Kidney tubule cell (primary cell): ENCODE measurements at regions not wholly inside any gene's neighbourhood (a gene's known extent, or its start where the extent isn't known, plus 50 kb on each side); places are given as distances from the start of the nearest gene placed in this dataset.
A peak's percentile ranks its signal among the peaks of the same experiment; 100 is the strongest.

Experiments
- DNase-seq: peaks from one replicate; pipeline ENCODE4 v3.0.0-alpha.2; 2018; ENCODE audit warnings: low spot score

DNA sequence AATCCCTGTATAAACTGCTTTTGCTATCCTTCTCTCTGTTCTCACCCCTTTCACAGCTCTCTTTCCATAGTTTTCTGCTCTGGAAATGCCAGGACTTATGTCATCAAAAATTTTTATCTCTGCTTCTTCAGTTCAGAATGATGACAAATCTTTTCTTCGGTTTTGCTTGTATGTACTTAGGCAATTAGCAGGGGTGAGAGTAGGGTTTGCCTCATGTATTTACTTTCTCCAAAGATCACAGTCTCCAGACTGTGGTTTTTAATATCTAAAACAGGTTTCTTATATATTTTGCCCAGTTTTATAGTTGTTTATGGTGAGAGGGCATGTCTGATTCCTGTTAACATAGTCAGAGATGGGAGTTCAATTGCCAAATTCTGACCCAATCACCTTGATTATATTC is 235.4 kb upstream of the LYPLAL1 start:
- DNase-seq = peak; percentile 3

DNA sequence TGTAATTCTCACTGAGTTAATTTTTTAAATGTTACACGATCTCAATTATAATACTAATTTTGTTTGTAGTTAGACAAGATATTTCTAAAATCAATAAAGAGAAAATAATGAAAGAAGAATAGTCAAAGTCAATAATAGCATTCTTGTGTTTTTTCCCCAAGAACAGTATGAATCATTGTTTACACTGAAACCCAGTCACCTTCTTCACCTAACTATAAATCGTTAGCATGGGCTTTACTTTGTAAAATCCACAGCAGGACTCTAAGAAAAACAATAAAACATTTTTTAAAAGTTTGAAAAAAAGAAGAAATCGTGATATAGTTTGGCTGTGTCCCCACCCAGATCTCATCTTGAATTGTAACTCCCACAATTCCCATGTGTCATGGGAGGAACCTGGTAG is 234.6 kb upstream of the LYPLAL1 start:
- no peak for DNase-seq

DNA sequence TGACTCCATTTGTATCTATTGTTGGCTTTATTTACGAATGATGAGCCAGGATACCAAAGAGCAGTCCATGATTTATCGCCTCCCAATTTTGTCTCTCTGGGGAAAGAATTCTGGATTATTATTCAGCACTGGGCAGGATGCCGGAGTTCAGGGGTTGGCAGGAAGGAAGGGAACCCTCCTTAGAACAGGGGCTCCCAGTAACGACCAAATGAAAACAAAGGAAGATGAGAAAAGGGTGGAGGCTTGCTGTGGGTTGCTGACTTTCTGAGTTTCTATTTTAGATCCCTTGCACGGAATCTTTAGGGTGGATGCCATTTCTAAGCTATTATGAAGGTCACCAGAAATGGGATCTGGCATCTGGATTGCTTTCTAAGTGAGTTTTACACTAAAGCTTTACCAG is 231.2 kb upstream of the LYPLAL1 start:
- no peak for DNase-seq

DNA sequence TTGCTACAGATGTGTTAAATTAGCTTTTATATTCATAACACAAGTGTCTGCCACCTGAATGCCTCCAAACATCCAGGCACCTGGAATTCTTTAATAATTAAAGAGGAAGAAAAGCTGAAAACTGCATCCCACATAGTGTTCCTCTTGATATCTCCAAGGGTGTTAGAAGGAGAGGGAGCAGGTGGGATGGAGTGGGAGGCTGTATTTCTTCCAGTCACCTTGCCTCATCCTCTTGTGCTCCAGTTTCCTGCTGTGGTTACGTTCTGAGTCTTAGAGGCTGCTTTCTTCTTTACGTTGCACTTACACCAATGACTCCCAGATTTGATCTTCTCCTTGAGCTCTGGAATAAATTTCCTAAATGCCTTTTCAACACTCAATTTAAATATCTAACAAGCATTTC is 230.3 kb upstream of the LYPLAL1 start:
- no peak for DNase-seq

DNA sequence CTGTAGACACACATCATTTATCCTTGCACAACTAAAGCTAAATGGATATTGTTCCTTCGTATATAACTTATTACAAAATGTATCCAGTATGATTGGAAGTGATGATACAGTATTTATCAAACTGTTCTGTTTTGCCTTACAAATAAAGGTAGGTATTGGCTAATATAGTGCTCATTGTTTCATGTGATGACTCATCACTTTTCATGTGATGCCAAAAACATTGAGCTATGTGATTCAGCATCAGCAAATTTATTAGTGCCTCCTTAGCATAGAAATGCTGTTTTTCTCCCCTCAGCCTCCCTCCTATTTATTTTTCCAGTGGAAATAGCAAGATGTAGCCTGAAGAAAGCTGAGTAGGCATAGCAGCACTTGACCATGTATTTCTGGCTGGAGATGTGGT is 228.6 kb upstream of the LYPLAL1 start:
- peak; percentile 50 for DNase-seq

DNA sequence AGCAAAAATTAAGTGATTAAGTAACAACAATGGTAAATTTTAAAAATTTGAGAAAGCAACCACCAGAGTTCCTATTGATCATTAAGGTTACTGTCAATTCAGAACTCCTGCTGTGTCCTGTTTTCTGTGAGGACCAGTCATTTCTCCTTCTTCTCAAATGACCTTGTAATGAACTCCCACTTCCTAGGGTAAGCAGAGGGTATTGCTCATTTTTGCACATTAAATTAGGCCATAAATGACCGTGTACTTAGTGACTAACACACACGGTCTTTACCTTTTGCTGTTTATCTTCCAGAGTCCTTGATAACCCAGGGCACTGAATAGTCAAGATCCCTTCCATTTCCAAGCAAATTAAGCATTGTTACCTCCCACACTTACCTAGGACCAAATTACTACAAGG is 227.5 kb upstream of the LYPLAL1 start:
- peak; percentile 29 for DNase-seq

DNA sequence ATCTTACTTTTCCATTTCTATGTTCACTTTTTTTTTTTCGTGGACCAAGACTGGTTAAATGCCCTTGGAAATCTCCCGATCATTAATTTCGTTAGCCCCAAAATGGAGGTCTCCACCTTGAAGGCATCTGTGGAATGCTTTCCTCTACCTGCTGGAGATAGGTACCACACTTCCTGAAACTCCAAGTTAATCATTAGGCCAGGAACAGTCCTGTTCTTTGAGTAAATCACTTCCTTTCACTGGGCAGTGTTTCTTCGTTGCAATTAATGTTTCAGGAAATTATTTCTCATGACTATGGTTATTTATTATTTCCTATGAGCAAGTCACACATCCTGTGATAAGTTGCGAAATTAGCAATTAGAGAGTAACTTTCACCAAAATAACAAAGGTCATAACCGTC is 225.2 kb upstream of the LYPLAL1 start:
- DNase-seq = peak; percentile 71

DNA sequence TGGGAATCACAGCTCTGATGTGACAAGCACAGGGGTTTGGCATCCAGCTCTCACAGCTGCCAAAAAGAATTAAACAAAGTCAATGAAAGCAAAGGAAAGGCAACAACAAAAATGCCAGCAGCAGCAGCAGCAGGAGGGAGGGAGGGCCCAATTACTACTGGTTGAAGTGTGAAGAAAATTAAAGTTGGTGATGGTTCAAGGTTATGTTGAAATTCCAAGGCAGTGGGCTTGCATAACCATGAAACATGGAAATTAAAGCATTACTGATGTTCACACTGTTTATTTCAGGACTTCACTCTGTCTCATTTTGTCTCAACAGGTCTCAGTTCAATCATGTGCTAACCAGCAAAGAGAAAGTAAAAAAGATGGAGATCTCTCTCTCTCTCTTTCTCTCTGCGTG is 220.3 kb upstream of the LYPLAL1 start:
- no peak for DNase-seq

DNA sequence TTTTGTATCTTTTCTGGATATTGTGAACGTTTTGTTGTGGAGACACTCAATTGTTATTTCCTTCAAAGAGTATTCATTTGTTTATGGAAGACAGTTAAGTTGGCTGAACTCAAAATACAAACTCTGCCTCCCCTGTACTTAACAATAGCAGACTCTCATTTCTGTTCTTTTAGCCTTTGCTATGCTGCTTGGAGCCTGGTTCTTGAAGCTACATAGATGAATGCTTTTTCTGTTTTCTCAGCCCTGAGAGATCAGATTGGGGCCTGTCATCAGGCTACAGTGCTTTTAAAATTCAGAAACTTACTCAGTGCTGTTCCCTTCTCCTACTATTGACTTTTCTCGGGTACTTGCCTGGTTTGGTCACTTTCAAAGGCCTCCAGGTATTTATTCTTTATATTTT is 215.7 kb upstream of the LYPLAL1 start:
- no peak for DNase-seq

DNA sequence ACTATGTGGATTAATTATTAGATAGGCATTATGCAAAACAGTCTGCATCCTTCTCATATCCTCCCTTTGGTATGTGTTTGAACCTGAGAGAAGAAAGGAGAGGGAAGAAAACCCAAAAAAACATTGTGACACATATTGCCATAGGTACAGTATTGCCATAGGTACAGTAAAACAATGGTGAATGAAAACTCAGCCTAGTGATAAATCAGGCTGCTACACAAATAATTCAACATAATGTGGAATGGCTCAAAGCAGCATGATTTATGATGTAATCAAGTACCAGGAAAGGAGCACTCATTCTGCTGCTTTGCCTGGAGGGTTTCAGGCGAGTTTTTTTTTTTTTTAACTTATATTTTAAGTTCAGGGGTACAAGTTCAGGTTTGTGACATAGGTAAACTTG is 213.9 kb upstream of the LYPLAL1 start:
- no peak for DNase-seq

DNA sequence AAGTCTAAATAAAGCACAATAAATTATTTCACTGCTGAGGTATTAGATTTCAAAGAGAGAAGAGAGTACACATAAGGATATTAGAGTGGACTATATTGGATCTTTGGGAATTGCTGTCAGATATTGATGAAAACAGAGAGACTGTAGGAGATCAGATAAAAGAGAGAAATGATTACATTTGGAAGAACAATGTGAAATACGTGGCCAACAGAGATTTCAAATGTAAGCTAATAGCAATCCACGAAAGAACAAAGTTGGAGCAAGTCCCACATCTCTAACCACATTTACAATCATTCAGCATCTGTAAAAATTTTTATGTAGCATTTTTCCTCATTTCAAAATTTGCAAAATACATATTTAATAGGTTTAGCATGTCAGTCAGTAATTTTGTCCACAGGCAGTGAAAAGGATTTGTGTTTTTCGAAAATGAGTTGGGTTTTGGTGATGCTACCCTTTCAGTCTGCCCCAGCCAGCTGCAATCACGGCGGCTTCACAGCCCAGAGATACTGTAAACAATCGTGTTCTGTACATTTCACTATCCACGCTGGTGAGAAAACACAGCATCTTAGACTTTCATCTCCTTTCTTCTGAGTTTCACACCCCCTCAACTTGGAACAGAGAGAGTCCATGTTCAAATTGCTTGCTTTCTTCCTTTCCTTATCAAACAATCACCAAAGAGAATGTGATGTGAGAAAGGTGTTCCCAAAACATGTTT is 209.1 kb upstream of the LYPLAL1 start:
- DNase-seq = no peak

DNA sequence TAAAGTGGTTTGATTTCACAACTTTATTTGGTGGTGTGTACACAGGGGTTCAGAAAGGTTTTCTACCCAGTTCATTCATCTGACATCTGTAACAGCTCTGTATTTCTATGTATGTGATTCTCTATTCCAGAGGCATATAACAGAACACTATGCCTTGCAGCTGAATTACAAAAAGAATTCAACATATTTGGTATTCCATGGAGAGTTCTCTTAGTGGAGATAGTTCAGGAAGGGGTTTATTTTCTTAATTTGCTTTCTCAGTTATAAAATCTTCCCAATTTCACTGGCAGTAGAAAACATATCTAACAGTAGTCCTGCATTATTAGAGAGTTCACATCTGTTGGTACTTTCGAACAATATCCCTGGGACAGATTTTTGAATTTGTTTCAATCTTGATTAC is 207.9 kb upstream of the LYPLAL1 start:
- DNase-seq = no peak

DNA sequence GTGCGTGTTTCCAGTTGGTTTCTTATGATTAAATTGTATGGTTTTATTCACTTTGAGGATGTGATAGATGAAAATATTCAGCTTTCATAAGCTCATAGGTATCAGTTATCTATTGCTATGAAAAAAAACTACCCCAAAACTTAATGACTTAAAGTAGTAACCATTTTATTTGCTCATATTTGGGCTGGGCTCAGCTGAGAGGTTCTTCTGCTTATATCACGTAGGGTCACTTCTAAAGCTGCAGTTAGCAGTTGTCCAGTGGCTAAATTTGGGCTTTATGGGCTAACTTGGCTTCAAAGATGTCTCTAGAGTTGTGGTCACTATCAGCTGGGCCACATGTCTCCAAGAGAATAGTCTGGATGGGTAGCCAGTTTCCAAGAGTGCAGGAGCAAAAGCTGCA is 206.4 kb upstream of the LYPLAL1 start:
- no peak for DNase-seq

DNA sequence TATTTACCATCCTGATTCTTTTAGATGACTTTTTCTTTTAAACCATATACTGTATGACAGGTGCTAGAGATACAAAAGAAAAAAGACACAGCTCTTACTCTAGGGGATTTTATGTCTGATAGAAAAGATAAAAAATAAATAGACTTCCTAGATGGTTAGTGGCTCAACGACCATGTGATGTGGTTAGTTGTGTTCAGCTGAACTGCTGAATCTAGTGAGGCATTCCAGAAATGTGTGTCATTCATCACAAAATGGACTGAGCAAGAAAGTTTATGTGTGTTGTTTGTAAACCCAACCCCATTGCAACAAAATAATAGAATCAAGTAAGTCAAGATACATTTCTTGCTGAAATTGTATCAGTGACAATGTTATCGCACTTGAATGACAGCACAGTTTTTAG is 205.8 kb upstream of the LYPLAL1 start:
- peak; percentile 68 for DNase-seq

DNA sequence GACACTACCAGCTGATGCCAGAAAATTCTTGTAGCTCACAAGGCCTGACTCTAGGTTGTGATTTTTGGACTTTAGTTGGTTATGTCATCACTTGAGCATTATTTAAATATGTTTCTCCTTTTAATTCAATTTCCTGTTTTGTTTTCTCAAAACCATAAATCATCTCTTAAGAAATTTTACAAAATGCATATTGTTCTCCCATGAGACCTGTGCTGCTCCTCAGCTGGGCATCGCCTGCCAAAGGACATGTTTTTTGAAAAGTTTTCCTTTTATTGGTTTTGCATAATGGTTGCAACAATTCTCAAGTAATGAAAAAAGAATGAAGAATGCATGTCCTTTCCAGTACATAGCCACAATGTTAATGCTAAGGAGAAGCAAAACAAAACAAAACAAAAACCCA is 204.7 kb upstream of the LYPLAL1 start:
- no peak for DNase-seq

DNA sequence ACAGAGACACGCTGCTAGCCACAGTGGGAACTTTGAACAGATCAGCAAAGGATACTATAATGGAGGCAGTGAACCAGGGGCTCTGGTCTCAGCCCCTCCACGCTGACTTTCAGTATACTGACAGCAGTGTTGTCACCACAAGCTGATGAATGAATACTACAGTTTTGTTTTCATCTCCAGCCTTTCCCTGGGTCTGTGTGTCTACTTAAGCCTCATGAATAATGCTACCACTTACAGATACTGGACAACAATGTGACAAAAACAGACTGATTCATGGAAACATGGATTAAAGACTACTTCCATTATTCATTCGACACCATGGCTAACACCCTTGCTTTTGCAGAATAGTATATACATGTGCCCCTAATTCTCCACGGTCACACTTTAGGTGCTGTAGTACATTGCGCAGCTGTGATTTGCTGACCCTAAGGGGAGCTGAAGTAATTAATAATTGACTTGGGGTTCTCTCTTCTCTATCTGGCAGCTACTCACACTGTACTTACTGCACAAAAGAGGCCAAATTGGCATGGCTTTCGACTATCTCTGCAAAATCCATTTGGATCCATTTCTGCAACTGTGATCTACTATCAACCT is 203.2 kb upstream of the LYPLAL1 start:
- DNase-seq = no peak

DNA sequence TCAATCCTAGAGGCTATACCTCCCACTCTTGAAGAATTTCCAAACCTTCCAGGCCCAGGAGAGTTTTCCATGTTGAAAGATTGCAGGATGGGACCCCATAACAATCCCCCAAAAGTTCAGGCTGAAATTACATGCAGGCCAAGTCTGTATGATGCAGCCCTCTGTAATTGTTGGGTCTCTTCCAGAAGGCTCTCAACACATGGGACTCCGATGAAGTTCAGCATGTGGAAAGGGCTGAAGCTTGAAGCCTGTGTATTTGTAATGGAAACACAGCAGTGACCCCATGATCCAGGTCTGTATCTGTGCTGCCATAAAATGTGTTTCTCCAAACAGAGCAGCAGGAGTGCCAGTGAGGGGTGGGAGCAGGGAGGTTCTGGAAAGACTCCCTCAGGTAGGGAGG is 202.5 kb upstream of the LYPLAL1 start:
- DNase-seq = no peak

DNA sequence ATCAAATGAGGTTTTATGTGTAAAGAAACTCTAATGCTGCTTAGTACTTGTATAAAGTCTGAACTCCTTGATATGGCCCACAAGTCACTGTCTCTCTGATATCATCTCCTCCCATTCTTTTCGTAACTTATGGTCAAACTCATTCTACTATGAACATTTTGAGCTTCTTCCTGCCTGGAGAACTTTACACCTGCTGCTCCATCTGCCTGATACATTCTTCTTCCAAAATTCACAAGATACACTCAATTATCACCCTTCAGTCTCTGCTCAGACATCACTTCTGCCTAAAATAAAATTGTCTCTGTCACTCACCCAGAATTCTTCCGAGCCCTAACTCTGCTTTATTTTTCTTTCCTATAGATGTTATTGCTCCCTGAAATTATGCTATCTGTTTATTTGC is 192.8 kb upstream of the LYPLAL1 start:
- no peak for DNase-seq

DNA sequence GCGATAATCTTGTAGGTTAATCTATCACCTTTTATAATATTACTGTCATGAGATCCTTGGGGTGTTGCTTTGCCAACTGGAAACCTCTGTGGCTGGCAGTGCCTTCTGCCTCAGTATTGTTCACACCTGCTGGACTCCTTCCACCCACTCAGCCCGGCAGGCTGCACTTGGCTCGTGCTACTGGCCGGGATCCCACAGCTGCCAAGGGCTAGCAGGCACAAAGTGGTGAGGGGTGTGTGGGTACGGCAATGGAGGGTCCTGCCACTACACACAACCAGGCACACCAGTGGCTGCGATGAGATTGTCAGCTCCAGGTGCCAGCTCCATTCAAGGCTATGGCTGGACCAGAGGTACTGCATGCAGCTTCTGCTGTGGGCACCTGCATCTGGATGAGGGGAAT is 191.2 kb upstream of the LYPLAL1 start:
- DNase-seq = no peak

DNA sequence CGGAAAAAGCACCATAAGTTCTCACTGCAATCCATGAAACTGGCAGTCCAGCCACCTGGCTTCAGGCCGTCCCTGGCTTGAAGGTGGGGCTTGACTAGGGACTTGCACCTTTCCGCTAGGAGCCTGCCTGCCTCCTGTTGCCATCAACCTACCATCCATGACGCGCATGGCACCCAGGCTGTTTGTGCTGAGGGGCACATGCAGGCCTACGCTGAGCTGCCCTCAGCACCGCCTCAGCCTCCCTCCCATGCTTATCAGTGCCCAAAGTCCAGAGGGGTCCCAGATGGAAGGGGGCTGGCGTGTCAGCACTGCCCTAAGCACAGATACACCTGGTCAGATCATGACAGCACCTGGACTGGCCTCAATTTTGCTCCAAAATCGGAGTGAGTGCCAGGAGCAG is 190.2 kb upstream of the LYPLAL1 start:
- no peak for DNase-seq

DNA sequence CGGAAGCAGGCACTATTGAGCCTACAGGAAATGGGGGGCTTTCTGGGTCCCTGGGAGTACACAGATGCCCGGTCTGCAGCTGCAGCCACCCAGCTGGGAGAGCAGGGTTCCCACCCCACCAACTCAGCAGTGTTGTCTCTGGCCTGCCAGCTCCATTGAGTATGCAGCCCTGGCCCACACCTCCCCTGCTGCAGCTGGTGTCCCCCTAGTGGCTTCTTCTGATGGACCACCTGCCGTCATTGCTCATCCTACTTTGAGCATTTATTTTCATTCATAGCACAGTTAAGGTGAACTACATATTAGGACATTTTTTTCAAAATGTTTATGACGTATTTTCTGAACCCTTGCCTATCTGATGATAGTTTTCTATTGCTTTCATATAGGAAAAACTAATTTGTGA is 189.8 kb upstream of the LYPLAL1 start:
- no peak for DNase-seq

DNA sequence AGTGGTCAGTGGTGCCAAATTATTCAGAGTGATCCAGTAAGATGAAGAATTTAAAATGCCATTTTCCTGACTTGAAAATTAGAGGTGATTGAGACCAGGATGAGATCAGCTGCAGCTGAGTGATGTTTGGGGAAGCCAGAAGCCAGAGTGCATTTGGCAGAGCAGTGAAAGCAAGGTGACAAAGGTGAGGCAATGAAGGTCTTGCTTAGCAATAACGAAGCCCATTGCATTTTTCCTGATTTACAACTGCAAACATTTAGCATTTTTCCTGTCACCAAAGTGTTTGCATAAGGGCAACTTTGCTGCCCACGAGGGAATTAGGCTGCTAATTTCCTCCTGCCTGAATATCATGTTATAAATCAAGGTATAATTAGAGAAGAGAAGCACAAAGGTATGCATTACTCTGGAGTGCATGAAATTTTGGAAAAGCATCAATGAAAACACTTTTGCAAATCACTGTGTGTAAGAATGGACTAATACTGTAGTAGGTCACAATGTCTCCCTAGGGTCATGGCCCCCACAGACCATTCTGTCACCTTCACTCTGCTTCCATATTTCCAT is 188.2 kb upstream of the LYPLAL1 start:
- no peak for DNase-seq

DNA sequence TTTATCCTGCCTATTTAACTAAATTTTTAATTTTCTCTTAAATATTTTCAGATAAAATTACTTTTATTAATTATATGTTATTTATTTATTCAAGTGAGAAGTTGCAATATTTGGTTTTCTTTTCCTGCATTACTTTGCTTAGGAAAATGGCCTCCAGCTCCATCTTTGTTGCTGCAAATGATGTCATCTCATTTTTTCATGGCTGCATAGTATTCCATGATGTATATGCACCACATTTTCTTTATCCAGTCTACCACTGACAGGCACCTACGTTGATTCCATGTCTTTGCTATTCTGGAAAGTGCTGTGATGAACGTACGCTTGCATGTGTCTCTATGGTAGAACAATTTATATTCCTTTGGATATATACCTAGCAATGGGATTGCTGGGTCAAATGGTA is 186.9 kb upstream of the LYPLAL1 start:
- DNase-seq = no peak

DNA sequence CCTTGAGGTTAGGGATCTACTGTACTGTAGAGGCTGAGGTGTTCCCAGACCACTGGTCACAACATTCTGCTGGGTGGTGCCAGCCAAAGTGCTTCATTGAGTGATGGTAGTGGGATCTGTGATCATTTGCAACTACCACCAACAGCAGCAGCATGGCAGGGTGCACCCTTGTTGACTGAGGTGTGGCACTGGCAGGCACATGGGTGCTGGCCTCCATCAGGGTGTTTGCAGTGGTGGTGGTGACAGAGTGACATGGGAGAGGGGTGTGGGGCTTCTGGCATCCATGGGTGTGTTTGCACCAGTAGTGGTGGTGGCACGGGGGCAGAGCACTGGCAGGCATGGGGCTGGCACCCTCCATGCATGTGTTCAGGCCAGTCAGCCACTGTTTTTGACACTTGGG is 183.7 kb upstream of the LYPLAL1 start:
- no peak for DNase-seq
